Glutamatergic neuron (in vitro differentiated cells): ENCODE measurements at regions not wholly inside any gene's neighbourhood (a gene's known extent, or its start where the extent isn't known, plus 50 kb on each side); places are given as distances from the start of the nearest gene placed in this dataset.

Source experiments
- DNase-seq: peaks from one replicate; pipeline ENCODE4 v3.0.0; 2022
- H3K27ac Mint-ChIP-seq: one replicate; pipeline ENCODE4 v1.8.0; 2020; ENCODE audit warnings: mild to moderate bottlenecking, mixed read lengths, inconsistent platforms; ENCODE audit not compliant: unreplicated experiment
- H3K27me3 Mint-ChIP-seq: one replicate; pipeline ENCODE4 v1.8.0; 2020; ENCODE audit warnings: mild to moderate bottlenecking, moderate library complexity, mixed read lengths, inconsistent platforms; ENCODE audit not compliant: unreplicated experiment
- H3K36me3 Mint-ChIP-seq: one replicate; pipeline ENCODE4 v1.8.0; 2020; ENCODE audit warnings: mild to moderate bottlenecking, mixed read lengths, inconsistent platforms; ENCODE audit not compliant: unreplicated experiment
- H3K4me1 Mint-ChIP-seq: one replicate; pipeline ENCODE4 v1.8.0; 2020; ENCODE audit warnings: mild to moderate bottlenecking, low read depth, mixed read lengths, inconsistent platforms; ENCODE audit not compliant: unreplicated experiment
- H3K4me3 Mint-ChIP-seq: one replicate; pipeline ENCODE4 v1.8.0; 2020; ENCODE audit warnings: mild to moderate bottlenecking, mixed read lengths, inconsistent platforms; ENCODE audit not compliant: unreplicated experiment
- H3K9me3 Mint-ChIP-seq: one replicate; pipeline ENCODE4 v1.8.0; 2020; ENCODE audit warnings: mild to moderate bottlenecking, moderate library complexity, mixed read lengths, inconsistent platforms; ENCODE audit not compliant: unreplicated experiment
- TF ChIP-seq, protein P1 (sequence below): fragments of 200-600 bp; sonication (generic); IDR thresholded peaks from one replicate; pipeline ENCODE4 v1.5.0; 2021; ENCODE audit not compliant: partially characterized antibody, unreplicated experiment

DNA sequence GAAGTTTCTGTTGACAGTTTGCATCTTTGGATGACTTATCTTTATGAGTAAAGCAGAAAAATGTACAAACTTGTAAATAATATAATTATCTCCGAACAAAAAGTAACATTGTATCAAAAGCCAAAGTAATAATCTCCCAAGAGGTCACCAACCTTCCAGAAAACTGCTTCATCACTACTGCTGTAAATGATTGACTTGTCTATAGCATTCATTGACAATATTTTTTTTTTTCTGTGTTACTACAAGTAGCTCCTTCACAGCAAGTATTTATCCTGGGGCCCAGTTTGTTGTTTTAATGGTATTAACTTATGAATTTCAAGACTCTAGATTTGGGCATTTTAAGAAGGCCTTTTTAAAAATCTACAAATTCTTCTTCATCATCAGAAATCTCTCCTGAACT is 242.4 kb downstream of the KLF12 start:
- Mint-ChIP-seq H3K27ac (no peak overlapping the region), H3K36me3 (no peaks in the 10 kb centered on the region), H3K27me3 (no peaks in the 10 kb centered on the region), H3K9me3 (peaks cover 3% of the 10 kb centered on the region), H3K4me1 (peaks cover 3% of the 10 kb centered on the region), H3K4me3 (no peak overlapping the region)
- TF ChIP-seq, protein P1, sequence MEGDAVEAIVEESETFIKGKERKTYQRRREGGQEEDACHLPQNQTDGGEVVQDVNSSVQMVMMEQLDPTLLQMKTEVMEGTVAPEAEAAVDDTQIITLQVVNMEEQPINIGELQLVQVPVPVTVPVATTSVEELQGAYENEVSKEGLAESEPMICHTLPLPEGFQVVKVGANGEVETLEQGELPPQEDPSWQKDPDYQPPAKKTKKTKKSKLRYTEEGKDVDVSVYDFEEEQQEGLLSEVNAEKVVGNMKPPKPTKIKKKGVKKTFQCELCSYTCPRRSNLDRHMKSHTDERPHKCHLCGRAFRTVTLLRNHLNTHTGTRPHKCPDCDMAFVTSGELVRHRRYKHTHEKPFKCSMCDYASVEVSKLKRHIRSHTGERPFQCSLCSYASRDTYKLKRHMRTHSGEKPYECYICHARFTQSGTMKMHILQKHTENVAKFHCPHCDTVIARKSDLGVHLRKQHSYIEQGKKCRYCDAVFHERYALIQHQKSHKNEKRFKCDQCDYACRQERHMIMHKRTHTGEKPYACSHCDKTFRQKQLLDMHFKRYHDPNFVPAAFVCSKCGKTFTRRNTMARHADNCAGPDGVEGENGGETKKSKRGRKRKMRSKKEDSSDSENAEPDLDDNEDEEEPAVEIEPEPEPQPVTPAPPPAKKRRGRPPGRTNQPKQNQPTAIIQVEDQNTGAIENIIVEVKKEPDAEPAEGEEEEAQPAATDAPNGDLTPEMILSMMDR = no peak
- no peak for DNase-seq

- H3K4me1 Mint-ChIP-seq = peaks cover 26% of the 10 kb centered on the region
- no peak overlapping the region for H3K4me3 Mint-ChIP-seq
- DNase-seq = no peak
- no peaks in the 10 kb centered on the region for H3K36me3 Mint-ChIP-seq
- TF ChIP-seq, protein P1 = no peak
- H3K9me3 Mint-ChIP-seq = no peaks in the 10 kb centered on the region
- H3K27ac Mint-ChIP-seq = no peak overlapping the region
- no peaks in the 10 kb centered on the region for H3K27me3 Mint-ChIP-seq
These were observed 251.0 kb downstream of the KLF12 start for GRCh38 chr13:73883162-73883561.

DNA sequence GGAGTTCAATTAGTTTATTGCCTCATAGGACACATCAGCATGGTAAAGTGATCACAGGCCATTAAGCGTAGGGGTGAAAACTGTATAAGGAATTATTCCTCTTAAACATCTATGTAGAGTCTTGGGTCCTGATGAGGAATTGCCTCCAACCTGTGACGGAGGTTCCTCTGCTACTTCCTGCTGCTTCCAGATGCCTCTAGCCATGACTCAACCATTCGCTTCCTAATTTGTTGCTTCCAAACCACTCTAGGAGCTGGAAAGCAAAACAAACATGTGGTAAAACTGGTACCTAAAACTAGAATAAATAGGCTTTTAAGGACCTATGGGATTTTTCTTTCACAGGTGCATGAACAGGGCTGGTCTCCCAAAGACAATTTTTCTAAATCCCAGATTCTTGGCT is 253.8 kb downstream of the KLF12 start:
- Mint-ChIP-seq H3K4me3 (peak overlapping the region; percentile 66), H3K27ac (peak overlapping the region; percentile 92), H3K36me3 (peaks cover 5% of the 10 kb centered on the region), H3K27me3 (no peaks in the 10 kb centered on the region), H3K4me1 (peaks cover 28% of the 10 kb centered on the region), H3K9me3 (peaks cover 1% of the 10 kb centered on the region)
- no peak for DNase-seq
- TF ChIP-seq, protein P1 = no peak

- Mint-ChIP-seq H3K4me3 (peak overlapping the region; percentile 66), H3K36me3 (peaks cover 5% of the 10 kb centered on the region), H3K27me3 (no peaks in the 10 kb centered on the region), H3K4me1 (peaks cover 28% of the 10 kb centered on the region), H3K9me3 (peaks cover 1% of the 10 kb centered on the region), H3K27ac (peak overlapping the region; percentile 92)
- no peak for DNase-seq
- TF ChIP-seq, protein P1 = no peak
These were observed 254.7 kb downstream of the KLF12 start for GRCh38 chr13:73879346-73880015.

DNA sequence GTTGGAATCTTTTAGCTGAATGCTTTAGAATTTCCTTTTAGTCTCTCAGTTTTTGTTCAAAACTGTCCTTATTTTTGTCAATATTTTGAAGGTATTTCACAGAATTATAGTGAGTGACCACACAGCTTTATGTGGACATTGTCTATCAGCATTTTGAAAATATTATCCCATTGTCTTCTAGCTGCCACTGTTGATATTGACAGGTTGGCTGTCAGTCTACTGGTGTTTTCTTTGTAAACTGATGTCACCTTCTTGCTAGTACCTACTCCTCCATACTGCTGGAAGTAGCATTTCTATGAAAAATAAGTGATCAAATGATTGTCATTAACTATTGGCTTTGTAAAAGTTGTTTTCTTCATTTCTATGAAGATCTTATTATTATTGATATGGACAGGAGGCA is 256.8 kb downstream of the KLF12 start:
- TF ChIP-seq, protein P1 = no peak
- H3K27me3 Mint-ChIP-seq = no peaks in the 10 kb centered on the region
- peaks cover 1% of the 10 kb centered on the region for H3K9me3 Mint-ChIP-seq
- DNase-seq = no peak
- H3K4me1 Mint-ChIP-seq = peaks cover 36% of the 10 kb centered on the region
- H3K27ac Mint-ChIP-seq = no peak overlapping the region
- H3K4me3 Mint-ChIP-seq = no peak overlapping the region
- peaks cover 5% of the 10 kb centered on the region for H3K36me3 Mint-ChIP-seq
